A673 (cell line): ENCODE measurements at regions not wholly inside any gene's neighbourhood (a gene's known extent, or its start where the extent isn't known, plus 50 kb on each side); places are given as distances from the start of the nearest gene placed in this dataset.

Experiments
- EZH2 ChIP-seq: fragments of 200-600 bp; sonication (generic); IDR thresholded peaks from 2 replicates; pipeline ENCODE4 v1.6.1; 2017; ENCODE audit warnings: borderline replicate concordance, low read depth, mild to moderate bottlenecking, mixed read lengths, antibody characterized with exemption, low read length; ENCODE audit not compliant: poor library complexity, severe bottlenecking
- TF ChIP-seq, protein P1 (sequence below): fragments of 300-800, 200-600 bp; sonication (generic); conservative IDR thresholded peaks from 2 replicates; pipeline ENCODE4 v1.5.1; 2017; ENCODE audit warnings: low read depth, mild to moderate bottlenecking, antibody characterized with exemption, low read length, moderate library complexity, mixed read lengths

DNA sequence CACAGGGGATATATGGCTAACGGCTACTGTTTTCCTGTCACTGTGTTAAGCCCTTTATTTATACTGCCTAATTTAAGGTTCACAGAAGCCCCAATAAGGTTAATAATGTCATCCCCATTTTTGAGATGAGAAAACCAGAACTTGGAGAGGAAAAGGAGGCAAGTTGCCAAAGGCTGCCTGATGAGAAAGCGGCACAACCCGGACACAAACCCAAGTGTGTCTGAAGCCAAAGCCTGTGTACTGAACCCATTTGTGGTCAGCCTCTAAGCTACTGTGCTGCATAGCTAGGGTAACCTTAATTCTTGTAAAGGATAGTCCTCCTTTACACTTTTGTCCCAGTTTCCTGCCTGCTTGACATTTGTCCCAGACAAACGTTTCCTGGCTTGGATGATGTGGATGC, 954.7 kb upstream of the FANCL start:
- TF ChIP-seq, protein P1, sequence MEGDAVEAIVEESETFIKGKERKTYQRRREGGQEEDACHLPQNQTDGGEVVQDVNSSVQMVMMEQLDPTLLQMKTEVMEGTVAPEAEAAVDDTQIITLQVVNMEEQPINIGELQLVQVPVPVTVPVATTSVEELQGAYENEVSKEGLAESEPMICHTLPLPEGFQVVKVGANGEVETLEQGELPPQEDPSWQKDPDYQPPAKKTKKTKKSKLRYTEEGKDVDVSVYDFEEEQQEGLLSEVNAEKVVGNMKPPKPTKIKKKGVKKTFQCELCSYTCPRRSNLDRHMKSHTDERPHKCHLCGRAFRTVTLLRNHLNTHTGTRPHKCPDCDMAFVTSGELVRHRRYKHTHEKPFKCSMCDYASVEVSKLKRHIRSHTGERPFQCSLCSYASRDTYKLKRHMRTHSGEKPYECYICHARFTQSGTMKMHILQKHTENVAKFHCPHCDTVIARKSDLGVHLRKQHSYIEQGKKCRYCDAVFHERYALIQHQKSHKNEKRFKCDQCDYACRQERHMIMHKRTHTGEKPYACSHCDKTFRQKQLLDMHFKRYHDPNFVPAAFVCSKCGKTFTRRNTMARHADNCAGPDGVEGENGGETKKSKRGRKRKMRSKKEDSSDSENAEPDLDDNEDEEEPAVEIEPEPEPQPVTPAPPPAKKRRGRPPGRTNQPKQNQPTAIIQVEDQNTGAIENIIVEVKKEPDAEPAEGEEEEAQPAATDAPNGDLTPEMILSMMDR, result no peak
- TF ChIP-seq EZH2, result no peak
